Fibroblast of mammary gland (primary cell): ENCODE measurements at regions not wholly inside any gene's neighbourhood (a gene's known extent, or its start where the extent isn't known, plus 50 kb on each side); places are given as distances from the start of the nearest gene placed in this dataset.

ENCODE experiments used
- DNase-seq: peaks from one replicate; pipeline ENCODE4 v3.0.0-alpha.2; 2010; ENCODE audit warnings: low read depth
- H3K4me3 ChIP-seq: 2 replicates; pipeline ENCODE4 v1.5.1; 2011; ENCODE audit warnings: low read depth, mild to moderate bottlenecking, low read length, moderate library complexity; ENCODE audit not compliant: control insufficient read depth
- CTCF ChIP-seq: conservative IDR thresholded peaks from 2 replicates; pipeline ENCODE4 v1.5.1; 2011; ENCODE audit warnings: low read depth, low read length, inconsistent platforms; ENCODE audit not compliant: control insufficient read depth, insufficient read depth

DNA sequence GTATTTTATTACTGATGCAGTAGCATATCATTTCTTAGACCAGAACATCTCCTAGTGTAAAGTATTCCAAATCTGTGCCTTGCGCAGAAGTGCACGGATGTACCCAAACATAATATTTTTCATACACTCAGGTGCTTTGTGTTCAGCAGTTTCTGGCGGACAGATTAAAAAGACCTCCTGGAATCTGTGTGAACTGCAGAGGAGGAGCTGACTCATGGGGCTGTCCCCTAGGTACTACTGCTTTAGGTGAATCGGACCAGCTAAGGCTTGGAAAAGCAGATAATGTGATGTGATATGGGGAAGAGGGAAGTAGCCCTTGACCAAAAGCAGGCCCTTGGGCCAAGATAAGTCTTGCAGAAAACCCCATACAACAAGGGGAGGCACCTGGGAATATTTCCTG lies 310.1 kb downstream of the PLK2 start:
- no peak overlapping the region for H3K4me3 ChIP-seq
- DNase-seq, result no peak
- TF ChIP-seq CTCF, result no peak

DNA sequence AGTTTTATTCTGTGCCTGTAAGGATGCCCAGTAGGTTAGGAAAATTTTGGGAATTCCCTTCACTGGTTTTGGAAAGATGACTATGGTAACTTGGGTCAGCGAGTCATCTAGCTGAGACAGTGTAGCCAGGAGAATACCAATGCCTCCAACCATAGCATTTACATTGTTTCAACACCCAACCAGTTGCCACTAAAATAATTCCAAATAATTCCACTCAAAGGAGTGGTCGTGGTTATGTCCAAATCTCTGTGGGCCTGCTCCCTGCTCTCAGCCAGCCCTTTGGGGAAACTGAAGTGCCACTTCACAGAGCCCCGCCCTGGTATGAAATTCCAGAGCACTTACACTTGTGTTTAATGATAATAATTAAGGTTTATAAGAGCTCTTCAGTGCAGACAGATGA lies 310.5 kb downstream of the PLK2 start:
- DNase-seq, result peak; percentile 16
- no peak for TF ChIP-seq CTCF
- H3K4me3 ChIP-seq, result no peak overlapping the region

- DNase-seq, result no peak
- H3K4me3 ChIP-seq, result no peak overlapping the region
- TF ChIP-seq CTCF, result no peak
Observed at GRCh38 chr5:58148254-58148775, 311.6 kb downstream of the PLK2 start.

- no peak overlapping the region for H3K4me3 ChIP-seq
- DNase-seq, result no peak
- TF ChIP-seq CTCF, result no peak
Observed at GRCh38 chr5:58145397-58145934, 314.4 kb downstream of the PLK2 start.

DNA sequence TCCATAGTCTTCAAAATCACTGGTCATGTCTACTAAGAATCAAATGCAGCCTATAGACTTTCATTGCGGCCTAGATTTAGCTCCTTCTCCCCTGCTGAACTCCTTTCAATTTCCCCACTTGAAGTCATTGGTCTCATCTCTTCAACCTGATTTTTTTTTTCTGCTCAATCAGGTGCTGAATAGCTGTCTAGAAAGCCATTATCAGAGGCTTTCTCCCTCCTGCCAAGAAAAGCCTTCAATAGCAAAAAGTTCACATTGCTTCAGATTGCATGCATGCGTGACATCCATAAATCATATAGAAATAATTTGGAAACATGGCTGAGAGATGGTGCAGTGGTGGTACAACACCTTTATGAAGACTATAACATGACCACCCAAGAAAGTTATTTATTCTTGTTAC lies 316.2 kb downstream of the PLK2 start:
- no peak for DNase-seq
- TF ChIP-seq CTCF, result no peak
- no peak overlapping the region for H3K4me3 ChIP-seq

- no peak for DNase-seq
- no peak overlapping the region for H3K4me3 ChIP-seq
- TF ChIP-seq CTCF, result no peak
Observed at GRCh38 chr5:58143181-58143580, 316.7 kb downstream of the PLK2 start.

DNA sequence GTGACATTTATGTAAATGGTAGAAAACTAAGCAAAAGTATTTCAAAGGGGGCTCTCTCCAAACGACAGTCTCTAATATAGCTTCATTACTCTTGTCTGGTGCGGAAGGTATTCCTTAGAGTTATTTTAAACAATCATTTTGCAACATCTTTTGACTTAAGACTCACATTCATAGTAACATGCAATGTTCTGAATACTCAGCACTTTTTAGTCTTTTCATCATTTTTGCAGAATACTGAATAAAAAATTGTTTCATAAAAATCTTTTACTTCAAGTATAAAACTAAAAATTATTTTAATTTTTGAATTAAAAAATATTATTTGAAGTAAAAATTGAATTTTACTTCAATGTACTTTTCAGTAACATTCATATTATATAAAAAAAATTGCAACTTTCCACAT lies 321.1 kb downstream of the PLK2 start:
- no peak overlapping the region for H3K4me3 ChIP-seq
- no peak for DNase-seq
- TF ChIP-seq CTCF, result no peak
